Erythroblast (primary cell): ENCODE measurements at regions not wholly inside any gene's neighbourhood (a gene's known extent, or its start where the extent isn't known, plus 50 kb on each side); places are given as distances from the start of the nearest gene placed in this dataset.

Experiments
- GATA1 ChIP-seq: IDR thresholded peaks from 2 replicates; pipeline ENCODE4 v1.6.1; 2011; ENCODE audit warnings: low read depth, mild to moderate bottlenecking, control low read depth, low read length, moderate library complexity
- POLR2A ChIP-seq: IDR thresholded peaks from 2 replicates; pipeline ENCODE4 v1.6.1; 2011; ENCODE audit warnings: mild to moderate bottlenecking, low read length

GRCh38 chr20:41800040-41800439 lies 181.9 kb upstream of the CHD6 start:
- TF ChIP-seq POLR2A (no peak), GATA1 (no peak)
